Liver (tissue), 8 donors: ENCODE measurements at regions not wholly inside any gene's neighbourhood (a gene's known extent, or its start where the extent isn't known, plus 50 kb on each side); places are given as distances from the start of the nearest gene placed in this dataset.

Source experiments
- DNase-seq: peaks from one replicate; pipeline ENCODE4 v3.0.0-alpha.2; 2017; ENCODE audit warnings: low spot score
- H3K27ac ChIP-seq, 2 donors: one replicate each; pipeline ENCODE4 v1.7.0; 2013; ENCODE audit warnings: inconsistent platforms in 2 of 2, low read length in 2 of 2, control low read depth in 1 of 2, low read depth in 1 of 2, mild to moderate bottlenecking in 1 of 2
- H3K27me3 ChIP-seq, 4 donors: one replicate each; pipeline versions ENCODE4 v1.6.1 to v1.7.0; 2013; ENCODE audit warnings: low read length in 3 of 4, inconsistent platforms in 1 of 4, mild to moderate bottlenecking in 1 of 4, moderate library complexity in 1 of 4; ENCODE audit not compliant: control insufficient read depth in 4 of 4, insufficient read depth in 4 of 4
- H3K36me3 ChIP-seq, 4 donors: one replicate each; pipeline versions ENCODE4 v1.6.1 to v1.7.0; 2013; ENCODE audit warnings: low read length in 3 of 4, mild to moderate bottlenecking in 3 of 4, low read depth in 1 of 4, moderate library complexity in 1 of 4; ENCODE audit not compliant: control insufficient read depth in 4 of 4, insufficient read depth in 3 of 4
- H3K4me1 ChIP-seq, 4 donors: one replicate each; pipeline versions ENCODE4 v1.6.1 to v1.7.0; 2013; ENCODE audit warnings: low read length in 3 of 4, mild to moderate bottlenecking in 3 of 4, moderate library complexity in 1 of 4; ENCODE audit not compliant: control insufficient read depth in 4 of 4, insufficient read depth in 4 of 4
- H3K4me3 ChIP-seq, 3 donors: one replicate each; pipeline versions ENCODE4 v1.6.1 to v1.7.0; 2013; ENCODE audit warnings: low read length in 3 of 3, control low read depth in 1 of 3, low read depth in 1 of 3, mild to moderate bottlenecking in 1 of 3
- H3K9ac ChIP-seq, 2 donors: one replicate each; pipeline ENCODE4 v1.7.0; 2013; ENCODE audit warnings: low read length in 2 of 2, mild to moderate bottlenecking in 2 of 2, moderate library complexity in 2 of 2, control low read depth in 1 of 2, low read depth in 1 of 2
- H3K9me3 ChIP-seq, 4 donors: one replicate each; pipeline versions ENCODE4 v1.6.1 to v1.7.0; 2013; ENCODE audit warnings: low read length in 3 of 4; ENCODE audit not compliant: control insufficient read depth in 4 of 4
- ATF3 ChIP-seq: IDR thresholded peaks from 2 replicates; pipeline ENCODE4 v1.6.1; 2016; ENCODE audit warnings: antibody characterized with exemption
- CTCF ChIP-seq: fragments of 150-350 bp; IDR thresholded peaks from 2 replicates; pipeline ENCODE4 v1.5.1; 2017; ENCODE audit warnings: improper control_type of control experiment, low read depth, low read length; ENCODE audit not compliant: missing input control
- FOXA2 ChIP-seq: IDR thresholded peaks from 2 replicates; pipeline ENCODE4 v1.6.1; 2016; ENCODE audit warnings: antibody characterized with exemption
- HNF4A ChIP-seq, 2 donors: conservative IDR thresholded peaks; 2 replicates each; pipeline ENCODE4 v1.6.1; 2016; ENCODE audit warnings: antibody characterized with exemption in 2 of 2, mild to moderate bottlenecking in 2 of 2
- HNF4G ChIP-seq: IDR thresholded peaks from 2 replicates; pipeline ENCODE4 v1.6.1; 2016; ENCODE audit warnings: antibody characterized with exemption
- MAX ChIP-seq: IDR thresholded peaks from 2 replicates; pipeline ENCODE4 v1.6.1; 2016; ENCODE audit warnings: antibody characterized with exemption
- NR2F2 ChIP-seq: IDR thresholded peaks from 2 replicates; pipeline ENCODE4 v1.6.1; 2016; ENCODE audit warnings: antibody characterized with exemption
- REST ChIP-seq: IDR thresholded peaks from 2 replicates; pipeline ENCODE4 v1.6.1; 2016; ENCODE audit warnings: antibody characterized with exemption, mild to moderate bottlenecking
- RXRA ChIP-seq, 2 donors: IDR thresholded peaks; 2 replicates each; pipeline ENCODE4 v1.6.1; 2017 to 2018; ENCODE audit warnings: antibody characterized with exemption in 2 of 2, mild to moderate bottlenecking in 1 of 2
- TAF1 ChIP-seq: conservative IDR thresholded peaks from 2 replicates; pipeline ENCODE4 v1.6.1; 2016; ENCODE audit warnings: antibody characterized with exemption, mild to moderate bottlenecking
- WGBS: extraction: QIAGEN DNeasy Blood & Tissue Kit; methylation state at CpG from one replicate; pipeline ENCODE4 v1.1.7; 2013; 5-methylcytosine and 5-hydroxymethylcytosine counted together
- donor health status: healthy.
- donor health status: healthy.
- donor health status: healthy.
- donor health status: healthy.
- donor health status: healthy.

- Histone ChIP-seq H3K27me3 (no peaks in the 10 kb centered on the region), H3K9ac (no peak overlapping the region), H3K27ac (no peak overlapping the region), H3K9me3 (peaks cover 0 to 3% (median 0%) of the 10 kb centered on the region in 4 donors), H3K36me3 (no peaks in the 10 kb centered on the region), H3K4me1 (no peaks in the 10 kb centered on the region), H3K4me3 (no peak overlapping the region)
- no peak for DNase-seq
- 88% methylated on average over 5 of the region's 5 CpGs for WGBS
- TF ChIP-seq MAX (no peak), NR2F2 (no peak), RXRA (IDR thresholded peaks at IDR 0.05) (no peak), HNF4A (conservative IDR thresholded peaks at IDR 0.05) (no peak), FOXA2 (no peak), HNF4G (no peak), CTCF (no peak), ATF3 (no peak), TAF1 (no peak)
Observed at GRCh38 chr5:130981663-130982062, 183.4 kb downstream of the HINT1 start.

GRCh38 chr5:130978475-130978874 lies 186.6 kb downstream of the HINT1 start:
- TF ChIP-seq ATF3: no peak
- no peak for TF ChIP-seq CTCF
- TF ChIP-seq HNF4A (conservative IDR thresholded peaks at IDR 0.05): no peak
- no peak for TF ChIP-seq HNF4G
- no peak for TF ChIP-seq FOXA2
- no peak for TF ChIP-seq REST
- H3K4me1 ChIP-seq: no peaks in the 10 kb centered on the region
- H3K36me3 ChIP-seq: no peaks in the 10 kb centered on the region
- peaks cover 0 to 5% (median 0%) of the 10 kb centered on the region in 4 donors for H3K27me3 ChIP-seq
- no peak for DNase-seq
- 79% methylated on average over 4 of the region's 4 CpGs for WGBS
- H3K9me3 ChIP-seq: peaks cover 0 to 3% (median 0%) of the 10 kb centered on the region in 4 donors
- H3K9ac ChIP-seq: no peak overlapping the region
- H3K4me3 ChIP-seq: no peak overlapping the region
- no peak overlapping the region for H3K27ac ChIP-seq
